Prostate gland (tissue), 2 donors: ENCODE measurements at regions not wholly inside any gene's neighbourhood (a gene's known extent, or its start where the extent isn't known, plus 50 kb on each side); places are given as distances from the start of the nearest gene placed in this dataset.

Experiments used
- CTCF ChIP-seq, 4 experiments: fragments of 200-600 bp in 2 of 4; fragments of 450-650 bp in 2 of 4; sonication (generic) in 2 of 4; IDR thresholded peaks; 1 replicate in 3 of 4; 2 replicates in 1 of 4; pipeline ENCODE4 v1.5.1; 2016 to 2019; ENCODE audit warnings: antibody characterized with exemption in 4 of 4, mild to moderate bottlenecking in 2 of 4, moderate library complexity in 2 of 4
- POLR2A ChIP-seq: fragments of 450-650 bp; IDR thresholded peaks from one replicate; pipeline ENCODE4 v1.6.1; 2016; ENCODE audit warnings: antibody characterized with exemption, mild to moderate bottlenecking
- POLR2AphosphoS5 ChIP-seq: sonication (generic); formaldehyde crosslinking; IDR thresholded peaks from one replicate; pipeline ENCODE4 v1.6.1; 2017; ENCODE audit warnings: antibody characterized with exemption

- TF ChIP-seq CTCF (IDR thresholded peaks at IDR 0.05) (no peak), POLR2A (no peak), POLR2AphosphoS5 (no peak)
Measured at GRCh38 chr21:40923901-40924300, 76.9 kb upstream of the DSCAM start.
